NCI-H128 (cell line): ENCODE measurements at regions not wholly inside any gene's neighbourhood (a gene's known extent, or its start where the extent isn't known, plus 50 kb on each side); places are given as distances from the start of the nearest gene placed in this dataset.
"Not testable (repeated sequence)": the region's sequence is repeated elsewhere in the genome, so short reads cannot be mapped to it uniquely, and the experiment has no call there.

Experiments
- DNase-seq: peaks from one replicate; lab custom pipeline; 2025; ENCODE audit not compliant: unreplicated experiment; lab: John Stamatoyannopoulos, UW

DNA sequence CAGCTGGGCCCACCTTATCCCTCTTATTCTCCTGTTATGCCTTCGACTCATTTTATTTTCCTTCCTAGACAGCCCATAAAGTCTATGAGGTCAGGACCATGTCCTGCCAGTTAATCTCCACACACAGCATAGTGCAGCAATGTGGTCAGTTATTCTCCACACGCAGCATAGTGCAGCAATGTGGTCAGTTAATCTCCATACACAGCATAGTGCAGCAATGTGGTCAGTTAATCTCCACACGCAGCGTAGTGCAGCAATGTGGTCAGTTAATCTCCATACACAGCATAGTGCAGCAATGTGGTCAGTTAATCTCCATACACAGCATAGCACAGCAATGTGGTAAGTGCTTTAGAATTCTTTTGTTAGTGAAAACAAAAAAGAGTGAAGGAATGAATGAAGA is 77.8 kb downstream of the TEX36 start:
- DNase-seq: no peak

DNA sequence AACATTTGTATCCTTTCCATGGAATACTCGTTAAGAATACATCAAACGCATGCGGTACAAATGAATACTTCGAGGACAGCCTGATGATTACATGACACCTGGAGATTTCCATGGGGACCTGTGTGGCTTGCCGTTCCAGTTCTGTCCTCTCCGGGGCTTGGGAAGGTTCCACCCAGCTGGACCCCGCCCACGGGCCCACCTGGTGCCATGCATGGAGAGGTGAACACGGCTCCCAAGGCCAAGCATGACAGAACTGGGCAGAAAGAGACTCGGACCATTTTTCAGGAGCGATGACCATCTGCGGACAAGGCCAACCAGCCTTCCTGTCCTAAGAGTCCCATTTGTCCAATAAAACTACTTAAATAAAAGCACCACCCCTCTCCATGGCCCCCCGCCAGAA is 80.1 kb downstream of the TEX36 start:
- DNase-seq: no peak

GRCh38 chr10:125599194-125599593 is 83.8 kb downstream of the TEX36 start:
- DNase-seq: no peak

DNA sequence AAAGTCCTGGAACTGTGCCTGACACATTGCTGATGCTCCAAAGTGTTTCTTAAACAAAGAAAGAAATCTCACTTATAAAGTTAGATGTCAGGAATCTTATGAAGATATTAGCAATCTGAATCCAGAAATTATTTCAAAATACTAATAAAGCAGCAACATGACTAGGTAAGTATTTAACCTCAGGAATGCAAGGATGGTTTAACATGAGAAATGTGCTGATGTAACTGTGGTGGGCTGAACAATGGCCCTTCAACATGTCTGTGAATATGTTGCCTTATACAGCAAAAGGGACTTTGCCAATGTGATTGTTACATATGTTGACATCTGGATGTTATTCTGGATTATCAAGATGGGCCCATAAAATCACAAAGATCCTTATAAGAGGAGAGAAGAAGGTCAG is 87.1 kb downstream of the TEX36 start:
- no peak for DNase-seq

DNA sequence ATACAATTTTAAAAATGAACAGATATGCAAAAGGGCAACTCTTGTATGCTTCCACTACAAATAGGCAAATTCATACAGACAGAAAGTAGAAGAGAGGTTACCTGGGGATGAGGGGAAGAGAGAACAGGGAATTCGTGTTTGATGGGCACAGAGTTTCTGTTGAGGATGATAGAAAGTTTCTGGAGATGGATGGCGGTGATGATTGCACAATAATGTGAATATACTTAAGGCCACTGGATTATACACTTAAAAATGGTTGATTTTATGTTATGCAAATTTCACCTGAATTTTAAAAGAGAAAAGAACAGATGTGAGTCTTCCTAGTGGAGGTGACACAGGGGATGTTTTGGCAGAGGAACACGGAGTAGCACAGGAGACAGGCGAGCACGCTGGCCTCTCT is 89.3 kb downstream of the TEX36 start:
- DNase-seq: no peak

DNA sequence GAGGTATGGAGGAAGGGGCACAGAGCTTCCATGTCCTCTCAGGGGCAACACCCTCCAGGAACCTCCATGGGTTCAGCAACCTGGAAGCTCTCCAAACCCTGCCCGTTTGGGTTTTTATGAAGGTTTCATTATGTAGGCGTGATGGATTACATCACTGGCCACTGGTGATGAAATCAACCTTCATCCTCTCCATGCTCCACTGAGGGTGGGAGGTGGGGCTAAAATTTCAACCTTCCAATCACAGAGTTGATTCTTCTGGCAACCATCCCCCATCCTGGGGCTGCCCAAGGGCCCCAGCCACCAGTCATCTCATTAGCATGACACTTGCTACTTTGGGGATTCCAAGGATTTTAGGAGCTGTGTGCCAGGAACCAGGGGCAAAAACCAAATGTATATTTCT is 90.1 kb downstream of the TEX36 start:
- DNase-seq: no peak

DNA sequence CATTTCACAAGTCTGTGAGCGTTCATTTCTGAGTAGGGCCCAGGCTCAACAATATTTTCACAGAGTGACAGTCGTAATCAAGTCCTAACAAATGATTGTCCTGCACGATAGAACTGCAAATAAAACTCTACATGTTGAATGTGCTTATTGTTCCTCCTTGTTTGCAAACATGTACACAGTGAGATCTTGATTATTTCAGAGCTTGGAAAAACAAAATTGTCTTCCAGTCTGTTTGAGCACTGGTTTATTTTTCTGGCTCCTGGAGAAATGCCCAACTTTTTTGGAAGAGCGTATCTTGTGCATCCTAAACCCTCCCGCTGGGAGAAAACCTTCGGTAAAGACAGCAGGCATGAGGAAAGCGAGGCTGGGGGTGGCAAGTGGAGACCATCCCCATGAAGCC is 91.1 kb downstream of the TEX36 start:
- DNase-seq: no peak

DNA sequence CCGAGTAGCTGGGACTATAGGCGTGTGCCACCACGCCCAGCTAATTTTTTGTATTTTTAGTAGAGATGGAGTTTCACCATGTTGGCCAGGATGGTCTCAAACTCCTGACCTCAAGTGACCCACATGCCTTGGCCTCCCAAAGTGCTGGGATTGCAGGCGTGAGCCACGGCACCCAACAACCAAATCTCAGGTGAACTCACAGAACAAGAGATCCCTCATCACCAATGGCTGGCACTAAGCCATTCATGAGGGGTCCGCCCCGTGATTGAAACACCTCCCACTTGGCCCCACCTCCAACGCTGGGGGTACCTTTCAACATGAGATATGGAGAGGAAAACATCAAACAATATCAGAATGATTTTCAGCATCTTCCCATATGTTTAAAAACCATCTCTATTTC is 94.2 kb downstream of the TEX36 start:
- DNase-seq: not testable (repeated sequence)

- DNase-seq: no peak
These were observed 98.0 kb downstream of the TEX36 start for GRCh38 chr10:125584954-125585353.

DNA sequence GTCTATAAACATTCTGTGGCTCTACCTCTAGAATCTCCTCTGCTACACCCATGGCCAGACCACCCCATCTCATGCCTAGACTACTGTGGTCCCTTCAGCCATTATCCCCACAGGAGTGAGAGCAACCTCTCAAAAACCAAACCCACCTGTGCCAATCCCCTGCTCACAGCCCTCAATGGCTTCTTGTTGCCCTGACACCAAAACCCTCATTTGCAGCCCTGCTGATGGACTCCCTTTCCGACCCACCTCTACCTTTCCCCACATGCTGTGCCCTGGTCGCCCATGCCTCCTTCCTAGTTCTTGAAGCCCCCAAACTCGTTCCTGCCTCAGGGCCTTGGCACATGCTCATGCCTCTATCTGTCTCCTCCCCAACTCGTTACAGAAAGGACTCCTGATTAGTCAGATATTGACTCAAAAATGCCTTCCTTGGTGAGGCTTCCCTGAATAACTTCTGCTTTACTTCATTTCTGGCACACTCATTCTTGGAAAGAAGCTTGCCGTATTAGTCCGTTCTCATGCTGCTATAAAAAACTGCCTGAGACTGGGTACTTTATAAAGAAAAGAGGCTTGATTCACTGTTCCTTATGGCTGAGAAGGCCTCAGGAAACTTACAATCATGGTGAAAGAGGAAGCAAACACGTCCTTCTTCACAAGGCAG is 104.2 kb downstream of the TEX36 start:
- no peak for DNase-seq

DNA sequence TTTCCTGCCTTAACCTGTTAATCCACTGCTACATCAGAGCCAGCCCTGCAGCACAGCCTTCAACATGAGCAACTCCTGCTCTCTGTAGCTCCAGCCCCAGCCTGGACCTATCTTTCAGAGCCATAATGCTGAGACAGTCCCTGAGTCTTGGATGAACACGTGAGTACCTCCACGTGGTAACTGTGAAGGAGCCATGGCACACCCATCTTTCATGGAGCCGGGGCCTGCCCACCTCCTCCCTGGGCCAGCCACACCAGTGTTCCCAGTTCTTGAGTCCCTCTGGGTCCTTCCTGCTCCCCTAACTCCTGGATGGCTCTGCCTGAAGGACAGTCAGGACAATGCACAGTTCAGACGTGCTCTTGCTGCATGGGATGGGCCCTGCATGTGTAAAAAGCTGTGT is 107.1 kb downstream of the TEX36 start:
- DNase-seq: no peak

DNA sequence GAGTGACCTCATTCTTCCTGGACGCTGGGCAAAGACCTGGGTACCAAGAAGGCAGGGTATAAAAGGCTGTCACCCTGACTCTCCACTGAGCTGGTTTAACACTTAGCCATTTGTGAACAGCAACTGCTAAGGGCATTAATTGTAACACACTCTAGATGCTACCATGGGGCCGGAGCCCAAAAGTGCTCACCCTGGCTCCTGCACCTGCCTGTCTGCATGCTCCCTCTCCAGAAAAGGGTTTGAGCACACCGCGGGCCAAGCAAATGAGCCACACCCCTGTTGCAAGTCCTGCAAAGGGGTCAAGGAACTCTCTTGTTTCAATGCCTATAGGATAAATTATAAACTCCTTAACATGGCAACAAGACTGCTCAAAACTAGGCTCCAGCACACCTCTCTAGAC is 114.8 kb downstream of the TEX36 start:
- no peak for DNase-seq

DNA sequence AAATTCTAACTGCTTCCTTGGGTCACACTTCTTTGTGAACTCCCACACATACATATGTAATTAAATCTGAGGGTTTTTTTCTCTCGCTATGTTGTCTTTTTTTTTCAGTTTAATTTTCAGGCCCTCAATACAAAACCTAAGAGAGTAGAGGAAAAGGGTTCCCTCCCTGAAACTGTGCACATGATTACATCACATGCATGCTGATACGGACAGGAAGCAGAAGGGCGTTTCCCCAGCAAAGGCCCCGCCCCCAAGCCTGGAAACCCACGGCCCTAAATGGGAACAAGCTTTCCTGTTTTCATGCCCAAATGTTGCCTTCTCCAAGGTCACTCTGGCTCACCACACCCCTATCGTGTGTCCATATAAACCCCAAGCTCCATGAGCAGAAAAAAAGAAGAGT is 115.4 kb downstream of the TEX36 start:
- DNase-seq: no peak

- no peak for DNase-seq
These were observed 117.9 kb downstream of the TEX36 start for GRCh38 chr10:125565046-125565445.

- no peak for DNase-seq
These were observed 118.4 kb downstream of the TEX36 start for GRCh38 chr10:125564570-125564969.

- DNase-seq: no peak
These were observed 120.2 kb downstream of the TEX36 start for GRCh38 chr10:125562737-125563136.

DNA sequence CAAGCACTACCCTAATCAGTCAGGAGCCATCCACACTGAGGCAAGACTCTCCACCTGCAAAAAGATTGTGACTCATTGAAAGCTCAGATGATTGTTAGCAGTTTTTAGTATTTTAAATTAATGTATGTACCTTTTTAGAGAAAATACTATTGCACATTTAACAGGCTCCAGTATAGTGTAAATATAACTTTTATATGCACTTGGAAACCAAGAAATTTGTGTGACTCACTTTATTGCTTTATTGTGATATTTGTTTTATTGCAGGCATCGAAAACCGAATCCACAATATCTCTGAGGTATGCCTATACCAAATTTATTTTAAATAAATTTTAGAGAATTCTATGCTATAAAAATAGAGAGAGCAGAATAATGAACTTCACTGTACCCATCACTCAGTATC is 122.0 kb downstream of the TEX36 start:
- no peak for DNase-seq

DNA sequence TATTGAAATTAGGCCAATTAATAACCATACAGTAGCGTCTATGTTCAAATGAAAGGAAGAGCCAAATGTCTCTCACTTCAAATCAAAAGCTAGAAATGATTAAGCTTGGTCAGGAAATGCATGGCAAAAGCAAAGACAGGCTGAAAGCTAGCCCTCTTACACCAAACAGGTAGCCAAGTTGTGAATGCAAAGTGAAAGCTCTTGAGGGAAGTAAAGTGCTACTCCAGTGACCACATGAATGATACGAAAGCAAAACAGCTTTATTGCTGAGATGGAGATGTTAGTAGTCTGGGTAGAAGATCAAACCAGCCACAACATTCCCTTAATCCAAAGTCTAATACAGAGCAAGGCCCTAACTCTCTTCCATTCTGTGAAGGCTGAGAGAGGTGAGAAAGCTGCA is 123.8 kb downstream of the TEX36 start:
- no peak for DNase-seq

DNA sequence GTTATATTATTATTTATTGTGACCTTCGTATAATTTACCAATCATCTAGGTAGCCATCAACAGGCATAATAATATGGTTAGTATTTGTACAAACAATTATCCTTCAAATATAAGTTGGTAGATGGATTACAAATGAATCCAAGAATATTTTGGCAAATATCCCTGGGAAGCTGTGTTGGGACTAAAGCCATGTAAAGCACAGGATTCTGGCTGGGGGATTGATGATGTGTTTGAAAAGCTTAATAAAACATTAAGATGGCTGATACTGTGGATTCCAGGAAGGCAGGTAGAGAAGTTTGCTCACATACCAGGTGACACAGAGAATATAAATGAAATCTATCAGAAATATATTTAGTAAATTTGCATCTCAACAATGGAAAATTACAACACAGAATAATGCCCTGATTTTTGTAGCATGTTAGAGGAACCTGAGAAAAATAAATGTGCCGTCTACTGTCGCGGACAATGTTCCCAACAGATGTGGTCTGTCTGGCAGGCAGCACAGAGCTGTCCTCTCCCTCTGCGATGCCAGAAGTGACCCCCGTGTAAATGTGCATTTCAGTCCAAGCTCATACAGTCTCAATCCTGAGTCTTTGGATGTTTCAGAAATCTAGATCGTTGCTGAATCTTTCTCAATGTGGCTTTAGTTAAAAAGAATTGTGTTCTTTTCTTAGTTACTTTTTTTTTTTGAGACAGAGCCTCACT is 125.0 kb downstream of the TEX36 start:
- DNase-seq: no peak

DNA sequence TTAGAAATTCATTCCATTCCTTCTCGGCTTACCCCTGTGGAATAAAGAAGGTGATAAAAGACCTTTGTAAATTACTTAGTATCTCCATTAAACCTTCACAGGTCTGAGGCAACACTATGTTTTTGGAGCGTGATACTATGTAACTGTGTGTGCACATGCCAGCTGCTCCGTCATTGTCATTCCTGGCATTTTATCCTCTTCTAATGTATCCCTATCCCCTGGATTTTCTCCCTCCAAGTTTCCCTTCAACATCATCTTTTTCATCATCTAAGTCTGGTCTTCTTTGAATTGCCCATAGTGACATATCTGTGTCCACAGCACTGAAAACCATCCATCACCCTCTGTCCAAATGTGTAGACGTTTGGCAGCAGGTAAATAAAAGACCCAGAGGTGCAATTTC is 125.7 kb downstream of the TEX36 start:
- DNase-seq: no peak

GRCh38 chr10:125556882-125557281 is 126.1 kb downstream of the TEX36 start:
- no peak for DNase-seq

- no peak for DNase-seq
These were observed 127.2 kb downstream of the TEX36 start for GRCh38 chr10:125555743-125556142.

GRCh38 chr10:125555267-125555666 is 127.7 kb downstream of the TEX36 start:
- DNase-seq: no peak
